ENCODE measurements at regions not wholly inside any gene's neighbourhood (a gene's known extent, or its start where the extent isn't known, plus 50 kb on each side); places are given as distances from the start of the nearest gene placed in this dataset.

- TF ChIP-seq CTCF (IDR thresholded peaks at IDR 0.05) (no peak), EP300 (IDR thresholded peaks at IDR 0.05; ENCODE audit: low read depth) (no peak), POLR2A (IDR thresholded peaks at IDR 0.05) (no peak), POLR2AphosphoS5 (IDR thresholded peaks at IDR 0.05) (no peak)
- H3K27ac ChIP-seq = no peak overlapping the region
- no peak overlapping the region for H3K4me3 ChIP-seq
Measured at GRCh38 chr11:97247601-97248000, 857.8 kb downstream of the JRKL start.

DNA sequence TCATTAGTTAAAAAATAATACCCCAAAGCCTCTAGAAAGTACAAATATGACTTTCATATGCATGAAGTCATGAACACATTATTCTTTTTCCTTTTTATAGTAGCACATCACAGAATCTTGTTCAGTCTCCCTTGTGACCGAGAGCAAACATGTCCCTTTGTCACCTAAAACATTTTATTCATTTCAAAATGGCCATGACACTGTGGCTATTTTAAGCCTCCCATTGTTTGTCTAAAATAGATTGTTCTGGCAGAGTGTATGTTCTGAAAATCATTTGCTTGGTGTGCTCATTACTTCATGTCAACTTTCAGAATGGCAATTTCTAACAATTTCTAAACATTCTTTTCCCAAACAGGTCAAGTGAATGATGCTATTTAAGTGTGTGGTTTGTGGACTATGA lies 865.0 kb downstream of the JRKL start:
- in situ Hi-C loops (cut with MboI; ENCODE audit: low pct_ligation_motif_present in 1 of 4, low pct_unique_long_range_greater_than_20kb in 1 of 4, low sequenced_read_pairs in 3 of 4) = no loop called here

More at GRCh38 chr11:97247601-97248000, 857.8 kb downstream of the JRKL start:
- in situ Hi-C loops (cut with MboI; ENCODE audit: low pct_ligation_motif_present in 1 of 4, low pct_unique_long_range_greater_than_20kb in 1 of 4, low sequenced_read_pairs in 3 of 4) (no loop called here), intact Hi-C loops (cut with DNase I; ENCODE audit: low total_unique reads) (no loop called here)
- H3K9me3 ChIP-seq = peaks cover 0 to 3% of the 10 kb centered on the region in 2 donors
- H3K36me3 ChIP-seq = no peaks in the 10 kb centered on the region
- no peak for DNase-seq
- H3K4me1 ChIP-seq = no peaks in the 10 kb centered on the region
- WGBS, 2 donors (ENCODE audit: low coverage in 1 of 2) = 57% methylated on average over 3 of the region's 3 CpGs; no CpG with 5 or more reads in 1 of the 2 donors
- no peaks in the 10 kb centered on the region for H3K27me3 ChIP-seq

GRCh38 chr11:97259434-97259833 lies 869.6 kb downstream of the JRKL start:
- TF ChIP-seq CTCF (IDR thresholded peaks at IDR 0.05) (no peak), POLR2A (IDR thresholded peaks at IDR 0.05) (no peak), EP300 (IDR thresholded peaks at IDR 0.05; ENCODE audit: low read depth) (no peak), POLR2AphosphoS5 (IDR thresholded peaks at IDR 0.05) (no peak)
- Histone ChIP-seq H3K4me3 (no peak overlapping the region), H3K4me1 (no peaks in the 10 kb centered on the region), H3K27me3 (no peaks in the 10 kb centered on the region), H3K9me3 (no peaks in the 10 kb centered on the region), H3K27ac (no peak overlapping the region), H3K36me3 (no peaks in the 10 kb centered on the region)
- no peak for DNase-seq
- in situ Hi-C loops (cut with MboI; ENCODE audit: low pct_ligation_motif_present in 1 of 4, low pct_unique_long_range_greater_than_20kb in 1 of 4, low sequenced_read_pairs in 3 of 4) (no loop called here), intact Hi-C loops (cut with DNase I; ENCODE audit: low total_unique reads) (no loop called here)
- WGBS, 2 donors (ENCODE audit: low coverage in 1 of 2) = 89 to 93% methylated on average over 3 of the region's 3 CpGs

More for the DNA sequence above, 865.0 kb downstream of the JRKL start:
- no peak overlapping the region for H3K27ac ChIP-seq
- TF ChIP-seq CTCF (IDR thresholded peaks at IDR 0.05) = no peak
- TF ChIP-seq POLR2AphosphoS5 (IDR thresholded peaks at IDR 0.05) = no peak
- TF ChIP-seq POLR2A (IDR thresholded peaks at IDR 0.05) = no peak
- TF ChIP-seq EP300 (IDR thresholded peaks at IDR 0.05; ENCODE audit: low read depth) = no peak
- intact Hi-C loops (cut with DNase I; ENCODE audit: low total_unique reads) = no loop called here
- H3K27me3 ChIP-seq = no peaks in the 10 kb centered on the region
- no peaks in the 10 kb centered on the region for H3K36me3 ChIP-seq
- no peaks in the 10 kb centered on the region for H3K9me3 ChIP-seq
- no peak overlapping the region for H3K4me3 ChIP-seq
- no peaks in the 10 kb centered on the region for H3K4me1 ChIP-seq
- DNase-seq = no peak
- 48 to 100% methylated on average over 1 of the region's 1 CpG for WGBS, 2 donors (ENCODE audit: low coverage in 1 of 2)

GRCh38 chr11:97259884-97260283 lies 870.1 kb downstream of the JRKL start:
- no peak overlapping the region for H3K4me3 ChIP-seq
- intact Hi-C loops (cut with DNase I; ENCODE audit: low total_unique reads) (no loop called here), in situ Hi-C loops (cut with MboI; ENCODE audit: low pct_ligation_motif_present in 1 of 4, low pct_unique_long_range_greater_than_20kb in 1 of 4, low sequenced_read_pairs in 3 of 4) (no loop called here)
- H3K9me3 ChIP-seq = no peaks in the 10 kb centered on the region
- TF ChIP-seq POLR2A (IDR thresholded peaks at IDR 0.05) = no peak
- no peak for TF ChIP-seq EP300 (IDR thresholded peaks at IDR 0.05; ENCODE audit: low read depth)
- TF ChIP-seq POLR2AphosphoS5 (IDR thresholded peaks at IDR 0.05) = no peak
- no peak for TF ChIP-seq CTCF (IDR thresholded peaks at IDR 0.05)
- no peaks in the 10 kb centered on the region for H3K36me3 ChIP-seq
- 89 to 93% methylated on average over 2 to 3 of the region's 3 CpGs for WGBS, 2 donors (ENCODE audit: low coverage in 1 of 2)
- H3K4me1 ChIP-seq = no peaks in the 10 kb centered on the region
- no peaks in the 10 kb centered on the region for H3K27me3 ChIP-seq
- H3K27ac ChIP-seq = no peak overlapping the region
- DNase-seq = no peak
